IMR-90 (cell line): ENCODE measurements at regions not wholly inside any gene's neighbourhood (a gene's known extent, or its start where the extent isn't known, plus 50 kb on each side); places are given as distances from the start of the nearest gene placed in this dataset.

Experiments
- BHLHE40 ChIP-seq: fragments of 150-350 bp; IDR thresholded peaks from 2 replicates; pipeline ENCODE4 v1.6.1; 2016; ENCODE audit warnings: mild to moderate bottlenecking, low read depth, low read length
- CEBPB ChIP-seq: IDR thresholded peaks from 2 replicates; pipeline ENCODE4 v1.6.1; 2012; ENCODE audit warnings: low read depth, low read length, improper control_type of control experiment
- CHD1 ChIP-seq: IDR thresholded peaks from 2 replicates; pipeline ENCODE4 v1.6.1; 2012; ENCODE audit warnings: low read depth, low read length, improper control_type of control experiment
- ELK1 ChIP-seq: fragments of 150-350 bp; IDR thresholded peaks from 2 replicates; pipeline ENCODE4 v1.6.1; 2016; ENCODE audit warnings: low read depth, mild to moderate bottlenecking, low read length, moderate library complexity, borderline replicate concordance
- MAFK ChIP-seq: IDR thresholded peaks from 2 replicates; pipeline ENCODE4 v1.6.1; 2012; ENCODE audit warnings: low read depth, low read length, improper control_type of control experiment
- MXI1 ChIP-seq: IDR thresholded peaks from 2 replicates; pipeline ENCODE4 v1.6.1; 2012; ENCODE audit warnings: low read depth, mild to moderate bottlenecking, low read length, moderate library complexity, borderline replicate concordance
- POLR2A ChIP-seq: IDR thresholded peaks from 2 replicates; pipeline ENCODE4 v1.6.1; 2012; ENCODE audit warnings: mild to moderate bottlenecking, low read depth, low read length
- RAD21 ChIP-seq: IDR thresholded peaks from 2 replicates; pipeline ENCODE4 v1.6.1; 2012; ENCODE audit warnings: low read length, improper control_type of control experiment
- RFX5 ChIP-seq: IDR thresholded peaks from 2 replicates; pipeline ENCODE4 v1.8.0; 2012; ENCODE audit warnings: low read depth, mild to moderate bottlenecking, low read length, moderate library complexity
- SMC3 ChIP-seq: fragments of 150-350 bp; IDR thresholded peaks from 2 replicates; pipeline ENCODE4 v1.6.1; 2016; ENCODE audit warnings: low read depth, mild to moderate bottlenecking, antibody characterized with exemption, low read length, moderate library complexity
- USF2 ChIP-seq: fragments of 150-350 bp; IDR thresholded peaks from 2 replicates; pipeline ENCODE4 v1.6.1; 2017; ENCODE audit warnings: mild to moderate bottlenecking, antibody characterized with exemption, low read length, low read depth
- TF ChIP-seq, protein P1 (sequence below): conservative IDR thresholded peaks from 2 replicates; pipeline ENCODE4 v1.5.1; 2012; ENCODE audit warnings: mild to moderate bottlenecking, low read depth, low read length, improper control_type of control experiment

DNA sequence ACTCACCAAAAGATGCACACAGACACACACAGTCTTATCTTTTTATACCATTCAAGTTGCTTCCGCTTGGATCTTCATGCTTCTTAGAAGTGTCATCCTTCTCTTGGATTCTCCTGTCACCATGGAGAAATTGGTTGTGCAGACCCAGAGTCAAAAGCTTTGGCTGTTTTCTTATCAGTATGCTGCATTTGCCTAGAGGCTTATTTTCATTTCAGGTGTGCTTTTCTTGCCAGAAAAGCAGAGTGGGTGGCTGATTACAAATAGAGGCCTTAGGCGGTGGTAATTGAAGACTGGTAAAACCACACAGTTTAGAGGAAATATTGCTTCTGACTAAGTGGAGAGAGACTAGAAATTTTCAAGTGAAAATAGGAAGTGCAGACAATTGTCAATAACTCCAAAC, 70.2 kb upstream of the TLE4 start:
- no peak for TF ChIP-seq MXI1
- no peak for TF ChIP-seq RAD21
- TF ChIP-seq CHD1 = no peak
- TF ChIP-seq USF2 = no peak
- TF ChIP-seq, protein P1, sequence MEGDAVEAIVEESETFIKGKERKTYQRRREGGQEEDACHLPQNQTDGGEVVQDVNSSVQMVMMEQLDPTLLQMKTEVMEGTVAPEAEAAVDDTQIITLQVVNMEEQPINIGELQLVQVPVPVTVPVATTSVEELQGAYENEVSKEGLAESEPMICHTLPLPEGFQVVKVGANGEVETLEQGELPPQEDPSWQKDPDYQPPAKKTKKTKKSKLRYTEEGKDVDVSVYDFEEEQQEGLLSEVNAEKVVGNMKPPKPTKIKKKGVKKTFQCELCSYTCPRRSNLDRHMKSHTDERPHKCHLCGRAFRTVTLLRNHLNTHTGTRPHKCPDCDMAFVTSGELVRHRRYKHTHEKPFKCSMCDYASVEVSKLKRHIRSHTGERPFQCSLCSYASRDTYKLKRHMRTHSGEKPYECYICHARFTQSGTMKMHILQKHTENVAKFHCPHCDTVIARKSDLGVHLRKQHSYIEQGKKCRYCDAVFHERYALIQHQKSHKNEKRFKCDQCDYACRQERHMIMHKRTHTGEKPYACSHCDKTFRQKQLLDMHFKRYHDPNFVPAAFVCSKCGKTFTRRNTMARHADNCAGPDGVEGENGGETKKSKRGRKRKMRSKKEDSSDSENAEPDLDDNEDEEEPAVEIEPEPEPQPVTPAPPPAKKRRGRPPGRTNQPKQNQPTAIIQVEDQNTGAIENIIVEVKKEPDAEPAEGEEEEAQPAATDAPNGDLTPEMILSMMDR = no peak
- TF ChIP-seq BHLHE40 = no peak
- TF ChIP-seq POLR2A = no peak
- TF ChIP-seq CEBPB = no peak
- no peak for TF ChIP-seq RFX5
- no peak for TF ChIP-seq ELK1
- no peak for TF ChIP-seq MAFK
- no peak for TF ChIP-seq SMC3
